Neural progenitor cell (in vitro differentiated cells): ENCODE measurements at regions not wholly inside any gene's neighbourhood (a gene's known extent, or its start where the extent isn't known, plus 50 kb on each side); places are given as distances from the start of the nearest gene placed in this dataset.

Source experiments
- DNase-seq: peaks from one replicate; pipeline ENCODE4 v3.0.0-alpha.2; 2016; ENCODE audit warnings: low spot score
- H2AFZ ChIP-seq: fragments of 200-600 bp; sonication (generic); replicated peaks from 2 replicates; pipeline ENCODE4 v1.6.1; 2016; ENCODE audit warnings: antibody characterized with exemption
- H3F3A ChIP-seq: fragments of 200-600 bp; sonication (generic); 2 replicates; pipeline ENCODE4 v1.6.1; 2016; ENCODE audit warnings: antibody characterized with exemption, low read depth
- H3K27ac ChIP-seq: fragments of 200-600 bp; sonication (generic); 2 replicates; pipeline ENCODE4 v1.5.1; 2016; ENCODE audit warnings: mild to moderate bottlenecking
- H3K27me3 ChIP-seq: fragments of 200-600 bp; sonication (generic); 2 replicates; pipeline ENCODE4 v1.6.1; 2016; ENCODE audit warnings: mild to moderate bottlenecking, moderate library complexity
- H3K36me3 ChIP-seq: fragments of 200-600 bp; sonication (generic); 2 replicates; pipeline ENCODE4 v1.5.1; 2016
- H3K4me1 ChIP-seq: fragments of 200-600 bp; sonication (generic); 2 replicates; pipeline ENCODE4 v1.6.1; 2016; ENCODE audit warnings: mixed run types
- H3K4me2 ChIP-seq: fragments of 200-600 bp; sonication (generic); 2 replicates; pipeline ENCODE4 v1.6.1; 2016
- H3K4me3 ChIP-seq: fragments of 200-600 bp; sonication (generic); 2 replicates; pipeline ENCODE4 v1.5.1; 2016
- H3K79me2 ChIP-seq: fragments of 200-600 bp; sonication (generic); 2 replicates; pipeline ENCODE4 v1.6.1; 2016; ENCODE audit warnings: low read depth
- H3K9ac ChIP-seq: fragments of 200-600 bp; sonication (generic); 2 replicates; pipeline ENCODE4 v1.6.1; 2016
- H3K9me3 ChIP-seq: fragments of 200-600 bp; sonication (generic); 2 replicates; pipeline ENCODE4 v1.5.1; 2016; ENCODE audit warnings: low read depth
- H4K20me1 ChIP-seq: fragments of 200-600 bp; sonication (generic); 2 replicates; pipeline ENCODE4 v1.6.1; 2016; ENCODE audit warnings: low read depth
- H3K27ac Mint-ChIP-seq: 3 replicates; pipeline ENCODE4 v1.8.0; 2021; ENCODE audit warnings: mixed read lengths
- H3K27me3 Mint-ChIP-seq: 2 replicates; pipeline ENCODE4 v1.8.0; 2022; ENCODE audit warnings: low read depth, mild to moderate bottlenecking, inconsistent platforms, moderate library complexity, mixed read lengths; ENCODE audit not compliant: insufficient read depth
- H3K36me3 Mint-ChIP-seq: 3 replicates; pipeline ENCODE4 v1.8.0; 2021; ENCODE audit warnings: mixed read lengths
- H3K4me1 Mint-ChIP-seq: 3 replicates; pipeline ENCODE4 v1.8.0; 2021; ENCODE audit warnings: mixed read lengths
- H3K4me3 Mint-ChIP-seq: 3 replicates; pipeline ENCODE4 v1.8.0; 2021; ENCODE audit warnings: mild to moderate bottlenecking, moderate library complexity, mixed read lengths
- H3K9me3 Mint-ChIP-seq: 3 replicates; pipeline ENCODE4 v1.8.0; 2020; ENCODE audit warnings: mixed read lengths
- EZH2 ChIP-seq: fragments of 200-600 bp; sonication (generic); IDR thresholded peaks from 2 replicates; pipeline ENCODE4 v1.6.1; 2017; ENCODE audit warnings: antibody characterized with exemption, mild to moderate bottlenecking, moderate library complexity
- EZH2phosphoT487 ChIP-seq: fragments of 200-600 bp; sonication (generic); IDR thresholded peaks from 2 replicates; pipeline ENCODE4 v1.6.1; 2017; ENCODE audit warnings: antibody characterized with exemption
- TF ChIP-seq, protein P1 (sequence below): fragments of 200-600 bp; sonication (generic); IDR thresholded peaks from 2 replicates; pipeline ENCODE4 v1.5.1; 2017; ENCODE audit warnings: antibody characterized with exemption, mild to moderate bottlenecking

- Histone ChIP-seq H3K27ac (no peak overlapping the region), H3K27me3 (no peaks in the 10 kb centered on the region), H3K36me3 (no peaks in the 10 kb centered on the region), H3K9ac (no peak overlapping the region), H2AFZ (no peak overlapping the region), H4K20me1 (no peaks in the 10 kb centered on the region), H3K4me2 (no peak overlapping the region), H3K9me3 (no peaks in the 10 kb centered on the region), H3K79me2 (no peaks in the 10 kb centered on the region), H3K4me1 (no peaks in the 10 kb centered on the region), H3F3A (no peaks in the 10 kb centered on the region), H3K4me3 (no peak overlapping the region)
- Mint-ChIP-seq H3K27me3 (peaks cover 3% of the 10 kb centered on the region), H3K4me1 (no peaks in the 10 kb centered on the region), H3K9me3 (no peaks in the 10 kb centered on the region), H3K36me3 (no peaks in the 10 kb centered on the region), H3K27ac (no peak overlapping the region), H3K4me3 (no peak overlapping the region)
- TF ChIP-seq, protein P1, sequence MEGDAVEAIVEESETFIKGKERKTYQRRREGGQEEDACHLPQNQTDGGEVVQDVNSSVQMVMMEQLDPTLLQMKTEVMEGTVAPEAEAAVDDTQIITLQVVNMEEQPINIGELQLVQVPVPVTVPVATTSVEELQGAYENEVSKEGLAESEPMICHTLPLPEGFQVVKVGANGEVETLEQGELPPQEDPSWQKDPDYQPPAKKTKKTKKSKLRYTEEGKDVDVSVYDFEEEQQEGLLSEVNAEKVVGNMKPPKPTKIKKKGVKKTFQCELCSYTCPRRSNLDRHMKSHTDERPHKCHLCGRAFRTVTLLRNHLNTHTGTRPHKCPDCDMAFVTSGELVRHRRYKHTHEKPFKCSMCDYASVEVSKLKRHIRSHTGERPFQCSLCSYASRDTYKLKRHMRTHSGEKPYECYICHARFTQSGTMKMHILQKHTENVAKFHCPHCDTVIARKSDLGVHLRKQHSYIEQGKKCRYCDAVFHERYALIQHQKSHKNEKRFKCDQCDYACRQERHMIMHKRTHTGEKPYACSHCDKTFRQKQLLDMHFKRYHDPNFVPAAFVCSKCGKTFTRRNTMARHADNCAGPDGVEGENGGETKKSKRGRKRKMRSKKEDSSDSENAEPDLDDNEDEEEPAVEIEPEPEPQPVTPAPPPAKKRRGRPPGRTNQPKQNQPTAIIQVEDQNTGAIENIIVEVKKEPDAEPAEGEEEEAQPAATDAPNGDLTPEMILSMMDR, result no peak
- TF ChIP-seq EZH2phosphoT487 (no peak), EZH2 (no peak)
- DNase-seq, result peak; percentile 58
Observed at GRCh38 chr2:139142252-139142880, 362.2 kb upstream of the NXPH2 start.

DNA sequence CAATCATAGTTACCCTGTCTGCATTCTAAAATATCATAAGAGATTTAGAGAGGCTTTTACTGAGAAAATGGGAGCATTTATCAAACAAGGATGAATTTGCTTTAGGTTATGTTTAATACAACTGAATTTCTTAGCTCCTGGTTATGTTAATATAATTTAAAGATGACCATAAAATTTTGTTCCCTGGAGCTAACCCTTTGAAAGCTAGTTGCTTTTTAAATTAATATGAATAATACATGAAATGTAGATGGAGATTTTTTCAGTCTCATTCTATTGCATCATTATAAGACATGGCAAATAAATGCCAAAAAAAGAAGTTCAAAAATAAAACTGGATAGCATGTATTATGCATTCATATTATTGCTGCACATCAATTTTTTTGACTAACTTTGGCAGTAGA is 344.1 kb upstream of the NXPH2 start:
- Histone ChIP-seq H3K27me3 (no peaks in the 10 kb centered on the region), H3K27ac (no peak overlapping the region), H3K9me3 (no peaks in the 10 kb centered on the region), H3K4me1 (no peaks in the 10 kb centered on the region), H3K4me3 (no peak overlapping the region), H3K4me2 (no peak overlapping the region), H3K9ac (no peak overlapping the region), H3F3A (no peaks in the 10 kb centered on the region), H2AFZ (no peak overlapping the region), H4K20me1 (no peaks in the 10 kb centered on the region), H3K36me3 (no peaks in the 10 kb centered on the region), H3K79me2 (no peaks in the 10 kb centered on the region)
- H3K9me3 Mint-ChIP-seq, result no peaks in the 10 kb centered on the region
- H3K4me1 Mint-ChIP-seq, result no peaks in the 10 kb centered on the region
- no peaks in the 10 kb centered on the region for H3K36me3 Mint-ChIP-seq
- H3K4me3 Mint-ChIP-seq, result no peak overlapping the region
- no peak overlapping the region for H3K27ac Mint-ChIP-seq
- DNase-seq, result no peak
- no peaks in the 10 kb centered on the region for H3K27me3 Mint-ChIP-seq
- TF ChIP-seq, protein P1, result no peak
- no peak for TF ChIP-seq EZH2

DNA sequence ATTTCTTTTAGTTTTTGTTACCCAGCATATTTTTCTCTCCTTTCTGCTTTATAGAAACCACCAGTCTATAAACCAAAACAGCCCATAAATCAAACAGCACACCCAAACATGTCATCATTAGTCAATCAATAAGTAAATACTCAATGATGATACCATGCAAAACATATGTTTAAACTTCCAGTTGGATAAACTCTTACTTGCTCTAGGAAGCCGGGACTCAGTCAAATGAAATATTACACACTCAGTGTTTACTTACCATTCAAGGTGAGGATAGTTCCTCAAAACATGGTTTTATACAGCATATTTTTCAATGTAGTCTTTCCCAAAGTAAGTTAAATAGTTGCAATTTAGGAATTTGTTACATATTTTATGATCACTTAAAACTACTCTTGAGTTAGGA is 343.6 kb upstream of the NXPH2 start:
- TF ChIP-seq, protein P1, result no peak
- TF ChIP-seq EZH2 (no peak), EZH2phosphoT487 (no peak)
- Mint-ChIP-seq H3K4me3 (no peak overlapping the region), H3K27ac (no peak overlapping the region), H3K4me1 (no peaks in the 10 kb centered on the region), H3K36me3 (no peaks in the 10 kb centered on the region), H3K27me3 (no peaks in the 10 kb centered on the region), H3K9me3 (no peaks in the 10 kb centered on the region)
- no peaks in the 10 kb centered on the region for H3K36me3 ChIP-seq
- no peaks in the 10 kb centered on the region for H3K9me3 ChIP-seq
- no peaks in the 10 kb centered on the region for H3K4me1 ChIP-seq
- no peaks in the 10 kb centered on the region for H3K79me2 ChIP-seq
- H3K9ac ChIP-seq, result no peak overlapping the region
- no peak overlapping the region for H2AFZ ChIP-seq
- H3K27ac ChIP-seq, result no peak overlapping the region
- no peaks in the 10 kb centered on the region for H3K27me3 ChIP-seq
- H3K4me3 ChIP-seq, result no peak overlapping the region
- H3K4me2 ChIP-seq, result no peak overlapping the region
- no peak for DNase-seq
- H4K20me1 ChIP-seq, result no peaks in the 10 kb centered on the region
- H3F3A ChIP-seq, result no peaks in the 10 kb centered on the region
